NOMO-1 treated with DMSO at 0.1 percent for 48 hours (cell line): ENCODE measurements at regions not wholly inside any gene's neighbourhood (a gene's known extent, or its start where the extent isn't known, plus 50 kb on each side); places are given as distances from the start of the nearest gene placed in this dataset.

Source experiments
- DNase-seq: peaks from one replicate; lab custom pipeline; 2025; ENCODE audit not compliant: unreplicated experiment; lab: John Stamatoyannopoulos, UW

DNA sequence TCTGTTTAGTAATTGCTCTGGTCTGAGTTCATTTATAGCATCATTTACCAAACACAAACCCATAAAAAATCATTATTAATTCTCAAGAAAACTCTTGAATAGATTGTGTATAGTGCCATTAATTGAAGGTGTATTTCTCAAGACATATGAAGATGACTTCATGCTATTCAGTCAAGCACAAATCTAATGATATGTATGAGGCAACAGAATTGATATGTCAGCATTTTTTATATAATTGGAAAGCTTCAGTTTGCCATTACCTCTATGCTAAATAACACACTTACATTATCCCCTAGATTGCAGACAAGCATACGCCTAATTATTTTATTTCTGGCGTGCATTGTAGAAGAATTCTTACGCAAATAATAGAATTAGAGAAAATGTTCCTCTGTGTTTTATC lies 461.8 kb downstream of the PDHA2 start:
- no peak for DNase-seq

DNA sequence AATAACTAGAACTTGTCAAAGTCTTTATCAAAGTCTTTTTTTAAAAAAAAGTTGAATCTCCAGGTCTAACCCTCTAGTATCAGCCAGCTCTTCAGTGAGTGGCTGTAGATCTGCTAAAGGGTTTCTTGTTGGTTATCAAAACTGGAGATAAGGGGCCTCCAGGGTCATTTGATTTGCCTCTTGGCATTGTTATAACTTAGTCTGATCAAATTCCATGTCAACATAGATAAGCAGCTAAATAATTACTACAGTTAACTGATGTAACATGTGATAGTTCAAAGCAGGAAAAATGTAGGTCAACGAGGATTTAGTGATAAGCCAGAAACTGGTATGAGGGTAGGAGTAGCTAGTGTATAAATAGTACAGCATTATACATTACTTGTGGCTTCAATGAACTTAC lies 465.1 kb downstream of the PDHA2 start:
- no peak for DNase-seq

DNA sequence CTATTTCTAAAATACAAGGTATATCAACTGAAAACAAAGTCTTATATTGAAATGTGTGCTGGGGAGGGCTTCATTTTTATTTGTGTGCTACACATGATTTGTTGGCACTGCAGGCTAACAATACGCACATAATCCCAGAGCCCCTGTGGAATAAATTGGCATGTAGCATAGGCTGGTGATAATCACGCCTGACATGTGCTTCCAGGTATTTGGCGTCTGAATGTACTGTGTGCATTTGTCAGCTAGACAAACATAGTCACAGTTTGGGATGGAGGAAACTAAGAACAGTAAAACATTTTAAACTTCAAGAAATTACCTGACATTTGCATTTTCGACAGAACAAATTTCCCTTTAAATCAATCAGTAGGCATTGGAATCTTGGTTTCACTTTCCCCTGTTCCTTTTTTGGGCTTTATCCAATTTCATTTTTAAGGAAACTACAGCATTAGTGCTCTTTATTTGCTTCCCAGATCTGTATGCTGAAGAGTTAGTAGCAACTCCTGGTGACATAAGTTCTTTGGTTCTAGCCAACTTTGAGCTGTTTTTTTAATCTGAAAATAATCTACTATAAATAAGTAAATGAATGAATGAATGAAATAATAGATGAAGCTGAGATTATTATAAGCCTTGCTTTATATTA lies 472.3 kb downstream of the PDHA2 start:
- DNase-seq = no peak

DNA sequence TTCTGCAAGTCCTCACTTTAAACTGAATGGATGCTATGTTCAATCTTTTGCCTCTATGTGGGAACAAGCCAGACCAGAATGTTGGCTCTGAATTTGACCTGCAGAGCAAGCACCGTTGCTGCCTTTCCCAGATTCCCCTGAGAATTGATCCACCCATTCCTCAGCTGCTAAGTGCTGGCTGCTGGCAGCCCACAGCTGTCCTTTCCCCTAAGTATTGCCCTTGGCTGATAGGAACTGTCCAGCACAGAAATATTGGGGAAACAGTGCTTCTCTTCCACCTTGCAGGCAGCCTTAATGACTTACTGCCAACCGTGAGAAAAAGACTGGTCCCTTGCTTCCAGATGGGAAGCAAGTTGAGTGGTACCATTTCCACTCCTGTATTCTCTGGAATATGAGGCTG lies 475.9 kb downstream of the PDHA2 start:
- DNase-seq = no peak

DNA sequence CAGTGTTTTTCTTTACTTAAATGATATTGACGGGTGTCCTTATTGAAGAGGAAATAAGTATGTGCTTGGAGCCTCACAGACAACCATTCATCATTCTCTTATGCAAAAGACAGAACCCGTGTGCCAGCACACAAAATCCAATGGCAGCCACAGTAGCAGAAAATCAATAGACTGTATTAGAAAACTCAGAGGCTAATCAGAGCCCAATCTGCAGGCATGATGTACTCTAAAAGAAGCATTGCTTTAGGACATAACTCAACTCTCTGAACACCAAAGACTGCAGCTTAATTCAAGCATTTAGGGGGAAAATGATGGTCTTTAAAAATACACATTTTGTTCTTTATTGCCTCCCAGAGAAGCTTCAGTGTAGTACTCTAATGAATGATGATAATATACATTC lies 476.9 kb downstream of the PDHA2 start:
- DNase-seq = no peak

DNA sequence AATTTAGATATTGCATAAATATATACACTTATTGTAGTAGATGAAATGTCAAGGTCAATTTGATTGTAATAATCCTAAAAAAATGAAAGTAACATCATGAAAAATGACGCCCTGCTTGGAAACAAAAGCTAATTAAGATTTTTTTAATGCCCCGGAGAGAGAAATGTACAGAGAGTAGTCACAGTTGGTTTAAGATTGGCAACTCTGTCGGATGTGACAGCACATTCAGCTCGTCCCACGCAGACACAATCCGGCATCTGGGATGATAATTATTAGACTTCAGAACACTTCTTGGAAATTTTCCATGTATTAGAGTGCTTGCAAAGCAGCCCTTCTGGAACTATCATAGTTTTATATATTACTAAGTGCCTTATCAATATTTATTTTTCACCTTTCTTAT lies 478.0 kb downstream of the PDHA2 start:
- no peak for DNase-seq

DNA sequence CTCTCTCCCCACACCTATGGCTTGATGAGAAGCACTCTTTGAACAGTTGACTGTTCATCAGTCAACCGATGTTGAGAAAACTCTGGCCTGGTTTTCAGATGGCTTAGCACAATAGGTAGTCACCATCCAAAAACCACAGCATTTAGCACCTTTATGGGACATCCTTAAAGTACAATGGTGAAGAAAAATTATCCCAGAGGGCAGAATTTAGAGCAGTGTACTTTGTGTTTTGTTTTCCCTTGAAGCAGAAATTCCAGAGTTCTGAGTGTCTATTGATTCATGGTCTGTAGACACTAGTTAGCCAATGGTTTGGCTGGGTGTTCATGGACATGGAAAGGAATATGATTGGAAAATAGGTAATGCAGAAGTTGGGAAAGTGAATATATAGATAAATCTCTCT lies 487.0 kb downstream of the PDHA2 start:
- DNase-seq = no peak

DNA sequence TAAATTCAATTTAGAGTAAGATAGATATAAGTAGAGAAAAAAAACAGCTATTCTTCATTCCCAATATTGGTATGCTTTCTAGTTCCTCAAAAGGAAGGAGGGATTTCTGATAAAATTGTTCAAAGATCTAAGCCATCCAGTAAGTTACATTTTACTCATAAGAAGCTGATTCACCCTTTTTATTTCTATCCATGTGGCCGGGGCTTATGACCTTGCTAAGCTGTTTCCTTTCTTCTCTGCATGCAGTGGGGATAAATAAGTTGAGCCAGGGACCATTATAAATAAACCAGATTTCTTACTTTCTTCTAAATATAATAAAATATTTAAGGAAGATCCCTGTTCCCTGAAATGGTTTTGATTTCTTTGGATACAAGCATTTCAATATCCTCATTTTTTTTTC lies 502.3 kb downstream of the PDHA2 start:
- DNase-seq = no peak

DNA sequence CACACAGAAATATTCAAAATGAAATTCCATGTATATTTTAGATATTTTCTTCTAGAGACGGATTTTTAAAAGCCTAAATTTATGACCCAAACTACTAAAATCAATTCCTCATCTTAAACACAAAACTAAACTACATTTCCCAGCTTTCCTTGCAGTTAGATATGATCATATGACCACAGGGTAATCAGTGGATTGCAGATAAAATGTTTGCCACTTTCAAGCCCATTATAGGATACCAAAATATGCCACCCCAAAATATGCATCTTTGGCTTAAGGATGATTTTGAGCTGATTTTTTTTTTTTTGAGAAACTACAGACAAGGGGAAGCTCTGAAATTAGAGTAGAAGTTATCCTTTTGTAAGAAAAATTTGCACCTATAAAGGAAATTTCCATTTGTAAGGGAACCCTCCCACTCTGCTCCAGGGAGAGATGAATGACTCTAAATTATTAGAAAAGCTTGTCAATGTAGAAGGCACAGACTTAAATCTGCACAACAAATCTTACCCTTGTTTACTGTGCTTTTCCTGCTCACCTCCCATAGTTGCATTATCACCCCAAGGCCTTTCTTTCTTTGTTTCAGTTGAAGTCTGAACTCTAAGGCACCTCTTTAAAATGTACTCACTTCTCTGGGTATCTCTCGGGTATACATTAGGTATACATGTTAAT lies 503.0 kb downstream of the PDHA2 start:
- no peak for DNase-seq

DNA sequence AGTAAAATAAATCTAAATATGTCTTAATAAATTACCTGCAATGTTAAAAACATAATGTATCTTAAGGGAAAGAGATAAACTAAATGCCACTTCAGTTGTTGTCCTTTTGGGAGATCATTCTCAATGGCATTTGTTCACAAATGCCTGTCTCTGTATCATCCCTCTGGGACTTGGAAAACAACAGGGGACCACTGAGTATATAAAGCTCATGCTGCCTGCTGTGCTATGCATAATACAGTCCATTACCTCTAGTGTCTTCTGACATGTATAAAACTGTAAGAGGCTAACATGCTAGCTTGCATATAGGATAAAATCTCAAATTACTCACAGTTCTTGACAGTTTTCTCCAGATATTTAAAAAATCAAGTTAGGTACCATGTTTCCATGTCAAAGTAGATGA lies 503.9 kb downstream of the PDHA2 start:
- DNase-seq = no peak

DNA sequence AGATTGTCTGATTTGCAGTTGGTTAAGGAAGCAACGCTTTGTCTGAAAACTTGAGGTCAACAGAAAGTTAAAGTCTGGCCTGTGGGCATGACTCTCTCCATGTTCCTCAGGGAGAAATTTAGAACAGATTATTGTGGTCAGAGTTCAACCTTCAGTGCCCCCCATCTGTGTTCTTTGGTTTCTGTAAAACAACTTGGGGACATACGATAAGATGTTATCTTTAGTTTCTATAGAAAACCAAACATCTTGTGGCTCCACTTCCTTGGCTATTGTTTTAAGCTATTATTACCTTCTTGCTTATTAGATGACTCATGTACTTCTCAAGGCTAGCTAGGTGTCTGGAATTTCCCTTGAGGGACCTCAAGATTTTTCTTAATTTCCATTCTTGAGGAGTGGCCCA lies 507.7 kb downstream of the PDHA2 start:
- no peak for DNase-seq

DNA sequence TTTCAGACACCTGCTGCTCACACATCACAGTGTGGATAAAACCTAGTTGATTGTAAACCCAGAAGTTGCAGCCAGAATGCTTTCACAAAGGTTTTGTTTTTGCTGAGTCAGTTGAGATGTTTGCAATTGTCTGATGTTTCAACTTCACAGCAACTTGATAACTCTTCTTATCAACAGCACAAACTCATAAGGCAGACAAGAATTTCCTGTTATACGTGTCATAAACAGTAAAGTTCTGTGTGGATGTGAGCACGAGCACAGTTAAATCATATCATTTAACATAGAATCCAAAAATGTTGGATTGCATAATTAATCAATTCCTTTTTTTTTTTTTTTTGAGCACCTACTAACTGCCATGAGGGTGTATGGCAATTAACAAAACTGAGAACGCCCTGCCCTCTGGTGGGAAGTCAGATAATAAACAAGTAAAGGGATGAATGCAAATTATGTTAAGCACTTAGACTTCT lies 512.2 kb downstream of the PDHA2 start:
- DNase-seq = no peak

DNA sequence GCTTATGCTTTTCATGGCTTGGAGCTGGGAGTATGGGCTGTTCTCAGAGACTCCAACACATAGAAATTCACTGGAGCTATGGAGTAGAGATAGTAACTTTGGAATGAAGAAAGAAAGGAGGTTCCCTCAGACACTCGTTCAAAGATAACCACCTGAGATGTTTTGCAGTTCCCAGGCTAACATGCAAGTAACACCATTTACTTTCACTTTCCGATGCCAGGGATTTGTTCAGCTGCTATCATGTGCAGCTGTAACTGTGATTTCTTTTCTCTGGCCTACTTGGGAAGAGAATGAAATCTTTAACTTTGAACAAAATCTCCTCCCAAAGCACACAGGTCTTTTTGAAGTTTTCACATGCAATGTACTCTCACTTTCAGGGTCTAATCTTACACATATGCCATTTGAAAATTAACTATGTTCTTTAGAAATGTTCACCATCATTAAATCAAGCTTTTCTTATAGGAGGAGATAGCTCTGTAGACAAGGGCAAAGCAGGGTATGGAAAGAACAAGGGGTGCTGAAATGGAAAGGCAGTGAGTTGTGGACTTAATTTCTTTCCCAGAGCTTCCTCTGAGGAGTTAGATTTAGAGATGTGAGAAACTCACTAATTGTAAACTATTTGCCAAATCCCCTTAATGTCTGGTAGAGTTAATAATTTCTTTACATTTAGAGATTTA lies 514.3 kb downstream of the PDHA2 start:
- no peak for DNase-seq

DNA sequence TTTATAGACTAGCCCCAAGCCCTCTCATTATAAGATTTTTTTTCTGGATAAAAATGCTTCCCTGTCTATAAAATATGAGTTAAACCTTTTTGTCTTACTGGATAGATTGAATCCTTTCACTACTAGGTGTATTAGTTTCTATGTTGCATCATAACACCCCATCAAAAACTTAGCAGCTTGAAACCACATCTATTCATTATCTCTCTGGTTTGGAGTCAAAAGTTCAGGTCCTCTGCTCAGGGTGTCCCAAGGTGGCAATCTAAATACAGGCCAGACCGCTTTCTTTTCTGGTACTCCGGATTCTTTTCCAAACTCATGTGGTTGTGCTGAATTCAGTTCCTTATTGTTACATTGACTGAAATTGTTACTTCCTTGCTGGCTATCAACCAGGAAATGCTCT lies 515.5 kb downstream of the PDHA2 start:
- DNase-seq = no peak

DNA sequence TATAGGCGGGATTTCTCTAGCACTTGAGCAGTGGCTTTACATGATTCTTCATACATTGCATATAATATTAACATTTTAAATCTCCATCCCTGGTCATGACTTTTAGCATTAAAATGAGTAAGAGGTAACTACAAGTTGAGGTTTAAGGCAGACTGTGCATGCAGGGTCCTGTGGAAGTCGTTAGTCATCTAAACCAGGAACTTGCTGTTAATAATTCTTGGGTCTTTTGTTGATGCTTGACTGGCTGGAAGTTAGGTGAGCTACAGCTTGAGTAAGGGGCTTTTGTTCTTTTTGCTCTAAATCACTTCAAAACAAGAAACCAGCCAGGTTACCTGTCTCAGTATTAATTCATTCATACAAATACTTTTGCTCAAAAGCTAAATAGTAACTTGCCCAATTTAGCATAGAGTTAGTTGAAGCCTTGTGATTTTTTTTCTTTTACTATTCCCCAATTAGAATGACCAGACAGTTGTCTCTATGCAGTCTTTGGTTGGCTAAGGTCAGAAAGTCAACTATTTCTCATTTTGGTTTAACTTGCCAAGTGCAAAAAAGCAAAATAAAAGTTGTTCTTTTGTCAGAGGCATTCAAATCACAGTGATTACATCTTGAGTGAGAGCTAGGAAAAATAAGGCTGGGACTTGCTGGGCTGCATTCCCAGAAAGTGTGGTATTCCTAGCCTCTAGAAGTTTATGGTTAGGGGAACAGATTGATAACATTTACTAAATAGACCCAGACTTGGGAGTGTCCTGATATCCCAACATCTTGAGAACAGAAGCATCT lies 516.9 kb downstream of the PDHA2 start:
- DNase-seq = no peak

DNA sequence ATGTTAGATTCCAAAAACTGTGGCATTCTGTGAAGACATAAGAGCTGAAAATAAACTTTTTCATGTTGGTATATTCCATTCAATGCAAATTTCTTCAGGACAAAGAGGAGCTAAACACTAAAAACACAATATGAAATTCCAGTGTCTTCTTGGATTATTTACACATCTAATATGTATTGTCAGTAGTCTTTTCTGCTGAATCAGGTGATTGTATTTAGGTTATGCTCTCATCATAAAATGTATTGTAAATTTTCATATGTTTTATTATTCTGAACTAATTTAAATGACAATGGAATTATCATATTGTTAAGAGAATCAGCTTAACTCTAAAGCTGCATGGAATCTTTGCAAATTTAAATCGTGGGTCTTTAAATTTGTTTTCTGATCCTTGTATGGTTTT lies 526.7 kb downstream of the PDHA2 start:
- DNase-seq = no peak

DNA sequence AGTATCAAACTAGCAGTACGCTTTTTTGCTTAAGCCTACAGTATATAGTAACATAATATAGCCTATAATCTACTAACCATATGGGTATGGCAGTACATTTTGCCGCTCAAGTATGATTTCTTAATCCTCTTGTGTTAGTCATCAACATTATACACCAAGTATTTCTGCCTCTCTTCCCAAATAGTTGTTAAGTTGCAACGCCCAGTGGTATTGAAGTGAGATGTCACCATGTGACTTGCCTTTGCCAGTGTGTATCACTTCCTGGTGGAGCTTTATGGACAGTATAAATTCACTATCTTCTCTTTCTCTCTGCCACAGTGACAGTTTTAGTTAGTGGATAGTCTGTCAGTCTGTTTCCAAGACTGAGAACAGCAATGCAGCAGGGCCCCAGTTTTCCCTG lies 535.5 kb downstream of the PDHA2 start:
- no peak for DNase-seq

DNA sequence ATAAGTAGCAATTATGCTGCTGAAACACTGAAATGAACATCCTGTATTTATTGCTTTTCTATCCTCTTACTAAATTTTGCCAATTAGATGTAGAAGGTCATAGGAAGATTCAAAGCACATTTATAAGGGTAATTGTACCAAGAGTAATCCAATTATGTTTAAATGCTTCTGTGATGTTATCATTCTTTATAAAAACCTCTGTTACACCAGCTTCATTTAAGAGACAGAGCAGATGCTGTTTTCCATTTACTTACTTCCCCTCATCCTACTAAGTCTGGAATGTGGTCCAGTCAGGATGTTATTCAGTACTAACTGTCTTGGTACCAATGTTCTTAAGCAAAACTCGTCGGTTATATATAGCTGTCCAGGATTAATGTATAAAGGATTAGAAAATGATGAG lies 539.6 kb downstream of the PDHA2 start:
- no peak for DNase-seq

DNA sequence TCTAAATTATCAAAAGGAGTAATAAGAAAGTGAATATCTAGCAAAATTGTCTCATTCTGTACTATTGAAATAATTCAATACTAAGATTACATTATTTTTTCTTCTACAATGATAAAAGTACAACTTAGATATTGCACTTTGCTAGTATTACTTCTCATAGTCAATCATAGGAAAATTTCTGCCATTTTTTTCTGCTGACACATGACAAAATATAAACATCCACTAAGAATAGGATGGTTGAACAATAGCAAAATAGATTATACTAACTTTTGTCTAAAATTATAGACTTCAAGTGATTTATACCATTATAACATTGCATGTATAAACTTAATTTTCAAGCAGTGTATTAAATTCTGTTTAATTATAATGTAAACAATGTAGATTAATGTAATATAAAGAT lies 540.2 kb downstream of the PDHA2 start:
- DNase-seq = no peak

DNA sequence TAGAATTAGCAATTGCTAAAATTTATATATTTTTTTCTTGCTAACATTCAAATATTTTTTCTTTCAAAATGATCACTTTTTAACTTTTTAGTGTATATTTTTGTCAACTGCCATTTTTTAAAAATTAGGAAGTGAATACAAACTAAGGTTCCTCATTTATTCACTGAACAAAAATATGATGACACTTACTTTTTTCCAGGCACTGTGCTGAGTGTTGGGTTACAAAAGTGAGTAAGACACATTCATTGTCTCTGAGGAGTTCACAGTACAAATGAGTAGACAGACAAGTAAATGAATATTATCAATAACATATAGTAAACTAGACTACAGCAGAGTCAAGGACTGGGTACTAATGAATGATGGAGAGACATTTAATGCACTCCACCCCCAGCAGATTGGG lies 543.5 kb downstream of the PDHA2 start:
- DNase-seq = no peak

DNA sequence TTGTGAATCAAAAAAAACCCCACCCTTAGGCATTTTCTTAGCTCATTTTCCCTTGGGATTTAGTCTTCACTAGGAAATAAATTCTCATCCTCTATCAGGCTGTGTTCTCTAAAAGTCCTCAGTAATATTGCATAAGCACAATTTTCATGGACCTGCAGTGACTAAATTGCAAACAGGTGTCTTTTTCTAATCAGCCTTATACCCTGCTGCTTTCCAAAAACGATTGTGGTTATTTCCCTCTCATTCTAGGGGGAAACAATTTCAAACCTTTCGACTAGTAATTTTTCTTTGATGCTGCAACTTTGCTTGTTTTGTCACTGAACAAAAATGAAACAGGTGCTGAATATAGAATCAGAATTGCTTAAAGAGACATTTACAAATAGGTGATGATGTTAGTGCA lies 549.9 kb downstream of the PDHA2 start:
- DNase-seq = no peak

DNA sequence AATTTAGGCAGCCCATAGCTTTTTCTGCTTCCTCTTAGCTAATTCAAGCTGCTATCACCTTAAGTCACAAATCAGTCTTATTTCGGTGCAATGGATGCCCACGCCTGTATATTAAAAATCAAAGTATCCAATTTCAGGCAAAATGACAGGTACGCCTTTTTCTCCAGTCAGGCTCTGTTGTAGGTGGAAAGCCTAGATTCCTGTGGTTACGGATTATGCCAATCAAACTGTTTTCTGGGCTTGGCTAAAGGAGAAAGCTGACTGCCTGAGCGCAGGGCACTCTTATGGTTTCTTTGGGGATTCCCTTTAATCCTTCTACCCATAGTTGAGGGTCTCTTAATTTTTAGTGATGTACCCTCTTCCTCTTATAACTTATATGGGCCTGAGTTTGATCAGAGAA lies 550.5 kb downstream of the PDHA2 start:
- no peak for DNase-seq
